GM18498 (cell line): ENCODE measurements at regions not wholly inside any gene's neighbourhood (a gene's known extent, or its start where the extent isn't known, plus 50 kb on each side); places are given as distances from the start of the nearest gene placed in this dataset.

Experiments used
- ATAC-seq: cut with Tn5 transposase; IDR thresholded peaks from one replicate; pipeline ENCODE4 v1.9.1; 2021; ENCODE audit warnings: mild to moderate bottlenecking, moderate library complexity; ENCODE audit not compliant: unreplicated experiment

- no peak for ATAC-seq
Observed at GRCh38 chr2:133927894-133928293, 326.0 kb upstream of the MGAT5 start.

- ATAC-seq = no peak
Observed at GRCh38 chr2:133936096-133936495, 317.8 kb upstream of the MGAT5 start.

- no peak for ATAC-seq
Observed at GRCh38 chr2:133936601-133937000, 317.3 kb upstream of the MGAT5 start.

GRCh38 chr2:133937669-133938068 lies 316.2 kb upstream of the MGAT5 start:
- ATAC-seq = no peak

- ATAC-seq = no peak
Observed at GRCh38 chr2:133940134-133940533, 313.7 kb upstream of the MGAT5 start.

GRCh38 chr2:133941666-133942065 lies 312.2 kb upstream of the MGAT5 start:
- ATAC-seq = no peak

GRCh38 chr2:133942398-133942797 lies 311.5 kb upstream of the MGAT5 start:
- no peak for ATAC-seq

GRCh38 chr2:133943108-133943507 lies 310.8 kb upstream of the MGAT5 start:
- no peak for ATAC-seq

GRCh38 chr2:133945089-133945488 lies 308.8 kb upstream of the MGAT5 start:
- ATAC-seq = no peak

- ATAC-seq = no peak
Observed at GRCh38 chr2:133947057-133947456, 306.8 kb upstream of the MGAT5 start.

GRCh38 chr2:133948610-133949290 lies 305.1 kb upstream of the MGAT5 start:
- ATAC-seq = no peak

- no peak for ATAC-seq
Observed at GRCh38 chr2:133949595-133949994, 304.3 kb upstream of the MGAT5 start.

- ATAC-seq = no peak
Observed at GRCh38 chr2:133951209-133951608, 302.7 kb upstream of the MGAT5 start.

GRCh38 chr2:133952420-133952819 lies 301.5 kb upstream of the MGAT5 start:
- no peak for ATAC-seq

- ATAC-seq = no peak
Observed at GRCh38 chr2:133952896-133953295, 301.0 kb upstream of the MGAT5 start.

GRCh38 chr2:133953524-133953923 lies 300.3 kb upstream of the MGAT5 start:
- ATAC-seq = peak; percentile 75

- ATAC-seq = no peak
Observed at GRCh38 chr2:133954636-133955035, 299.2 kb upstream of the MGAT5 start.

- ATAC-seq = no peak
Observed at GRCh38 chr2:133955169-133955568, 298.7 kb upstream of the MGAT5 start.

GRCh38 chr2:133956434-133956935 lies 297.4 kb upstream of the MGAT5 start:
- ATAC-seq = no peak

- ATAC-seq = no peak
Observed at GRCh38 chr2:133957724-133958480, 296.0 kb upstream of the MGAT5 start.

GRCh38 chr2:133959066-133959465 lies 294.8 kb upstream of the MGAT5 start:
- ATAC-seq = no peak

GRCh38 chr2:133966720-133967304 lies 287.1 kb upstream of the MGAT5 start:
- ATAC-seq = no peak
